Erythroblast (primary cell): ENCODE measurements at regions not wholly inside any gene's neighbourhood (a gene's known extent, or its start where the extent isn't known, plus 50 kb on each side); places are given as distances from the start of the nearest gene placed in this dataset.

ENCODE experiments used
- GATA1 ChIP-seq: IDR thresholded peaks from 2 replicates; pipeline ENCODE4 v1.6.1; 2011; ENCODE audit warnings: low read depth, mild to moderate bottlenecking, control low read depth, low read length, moderate library complexity
- POLR2A ChIP-seq: IDR thresholded peaks from 2 replicates; pipeline ENCODE4 v1.6.1; 2011; ENCODE audit warnings: mild to moderate bottlenecking, low read length

DNA sequence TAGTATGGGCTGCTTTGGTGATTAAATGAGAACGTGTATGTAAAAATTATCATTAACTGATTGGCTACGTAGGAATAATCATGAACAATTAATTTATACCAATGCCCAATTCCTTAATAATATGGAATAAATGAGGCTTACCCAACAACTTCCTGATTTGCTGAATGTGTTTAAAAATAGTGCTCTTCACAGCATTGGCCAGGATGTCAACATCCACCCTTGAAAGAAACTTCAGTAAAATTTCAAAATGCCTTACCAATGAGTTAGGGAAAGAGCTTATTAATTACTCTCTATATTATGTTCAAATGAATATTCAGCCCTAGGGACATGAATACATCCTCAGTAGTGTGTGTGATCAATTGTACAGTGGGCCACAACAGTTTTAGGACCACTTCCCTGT lies 401.4 kb downstream of the PSAT1 start:
- TF ChIP-seq POLR2A (no peak), GATA1 (no peak)
